Transverse colon (tissue), 4 donors: ENCODE measurements at regions not wholly inside any gene's neighbourhood (a gene's known extent, or its start where the extent isn't known, plus 50 kb on each side); places are given as distances from the start of the nearest gene placed in this dataset.

Source experiments
- DNase-seq: peaks from one replicate; pipeline ENCODE4 v3.0.0-alpha.2; 2019
- H3K27ac ChIP-seq, 4 donors: fragments of 200-600 bp; sonication (generic); 2 replicates each; pipeline ENCODE4 v1.5.1; 2016 to 2018; ENCODE audit warnings: inconsistent platforms in 4 of 4
- H3K27me3 ChIP-seq: fragments of 200-600 bp; sonication (generic); 2 replicates; pipeline ENCODE4 v1.5.1; 2017; ENCODE audit warnings: inconsistent platforms
- H3K36me3 ChIP-seq, 4 donors: fragments of 200-600 bp; sonication (generic); 2 replicates each; pipeline ENCODE4 v1.5.1; 2017 to 2019; ENCODE audit warnings: inconsistent platforms in 4 of 4
- H3K4me1 ChIP-seq, 4 donors: fragments of 200-600 bp; sonication (generic); 2 replicates each; pipeline ENCODE4 v1.5.1; 2017 to 2020; ENCODE audit warnings: inconsistent platforms in 4 of 4
- H3K4me3 ChIP-seq, 4 donors: fragments of 200-600 bp; sonication (generic); 1 replicate in 1 of 4; 2 replicates in 3 of 4; pipeline versions ENCODE4 v1.5.1 to v1.6.1; 2017 to 2019; ENCODE audit warnings: inconsistent platforms in 4 of 4
- H3K9me3 ChIP-seq, 2 donors: fragments of 200-600 bp; sonication (generic); 2 replicates each; pipeline ENCODE4 v1.5.1; 2017 to 2019; ENCODE audit warnings: inconsistent platforms in 2 of 2
- EP300 ChIP-seq: sonication (generic); formaldehyde crosslinking; IDR thresholded peaks from one replicate; pipeline ENCODE4 v1.6.1; 2017; ENCODE audit warnings: antibody characterized with exemption, low read depth
- POLR2A ChIP-seq: fragments of 450-650 bp; IDR thresholded peaks from one replicate; pipeline ENCODE4 v1.6.1; 2016; ENCODE audit warnings: antibody characterized with exemption, mild to moderate bottlenecking, moderate library complexity
- POLR2AphosphoS5 ChIP-seq, 3 donors: sonication (generic); formaldehyde crosslinking; IDR thresholded peaks; one replicate each; pipeline ENCODE4 v1.6.1; 2016; ENCODE audit warnings: antibody characterized with exemption in 3 of 3
- WGBS, 2 donors: methylation state at CpG; one replicate each; pipeline ENCODE4 v1.1.5; 2018; ENCODE audit warnings: low coverage in 1 of 2; 5-methylcytosine and 5-hydroxymethylcytosine counted together
- in situ Hi-C, 4 donors: fragments of 200-750 bp; cut with MboI; loops; one replicate each; pipeline versions ENCODE4 v1.15.0 to v1.15.1; 2017; ENCODE audit warnings: low sequenced_read_pairs in 3 of 4, low pct_ligation_motif_present in 1 of 4, low pct_unique_long_range_greater_than_20kb in 1 of 4
- intact Hi-C: fragments of 100-400 bp; cut with DNase I; formaldehyde crosslinking; loops from one replicate; pipeline ENCODE4 v1.15.1; 2023; ENCODE audit warnings: low total_unique reads
- TF ChIP-seq, protein P1 (sequence below), 5 experiments: fragments of 200-600 bp in 3 of 5; fragments of 450-650 bp in 2 of 5; sonication (generic) in 3 of 5; IDR thresholded peaks; 1 replicate in 2 of 5; 2 replicates in 3 of 5; pipeline ENCODE4 v1.5.1; 2016 to 2017; ENCODE audit warnings: antibody characterized with exemption in 5 of 5, inconsistent platforms in 3 of 5, mild to moderate bottlenecking in 2 of 5, moderate library complexity in 1 of 5

DNA sequence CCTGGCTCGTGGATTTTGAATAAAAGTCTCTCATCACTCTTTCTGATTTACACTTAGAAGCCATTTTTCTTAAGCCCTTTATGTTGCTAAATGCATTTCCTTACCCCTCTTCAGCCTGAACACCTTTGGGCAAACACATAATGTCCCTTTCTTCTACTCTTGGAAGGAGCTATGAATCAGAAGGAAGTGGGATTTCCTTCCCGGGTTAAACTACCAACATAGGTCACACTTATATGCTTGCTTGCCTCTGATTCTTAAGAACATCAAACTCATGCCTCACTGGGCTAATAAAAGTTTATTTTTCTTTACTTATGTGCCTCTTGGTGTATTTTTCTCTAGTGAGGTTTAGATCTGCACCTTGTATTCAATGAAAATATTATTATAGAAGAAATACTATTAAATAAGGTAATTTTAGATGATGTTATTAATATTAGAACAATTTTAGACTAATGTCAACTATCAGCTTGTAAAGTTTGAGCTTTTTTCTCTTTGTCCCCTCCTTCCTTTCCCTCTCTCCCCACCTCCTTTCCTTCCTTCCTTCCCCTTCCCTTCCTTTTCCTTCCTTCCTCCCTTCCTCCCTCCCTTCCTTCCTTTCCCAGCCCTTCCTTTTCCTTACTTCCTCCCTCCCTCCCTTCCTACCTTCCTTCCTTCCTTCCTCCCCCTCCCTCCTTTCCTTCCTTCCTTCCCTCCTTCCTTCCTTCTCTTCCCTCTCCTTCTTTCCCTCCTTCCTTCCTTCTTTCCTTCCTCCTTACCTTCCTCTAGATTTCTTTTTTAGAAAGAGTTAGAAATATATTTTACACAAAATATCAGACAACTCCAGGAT lies 66.5 kb upstream of the KCNJ6 start:
- in situ Hi-C loops = no loop called here
- WGBS, 2 donors = 40 to 46% methylated on average over 1 to 2 of the region's 2 CpGs
- peaks cover 0 to 3% (median 0%) of the 10 kb centered on the region in 4 donors for H3K4me1 ChIP-seq
- no peaks in the 10 kb centered on the region for H3K36me3 ChIP-seq
- peaks cover 73% of the 10 kb centered on the region for H3K27me3 ChIP-seq
- no peak overlapping the region for H3K4me3 ChIP-seq
- no peaks in the 10 kb centered on the region for H3K9me3 ChIP-seq
- no peak overlapping the region for H3K27ac ChIP-seq
- no peak for DNase-seq
- TF ChIP-seq POLR2AphosphoS5 (IDR thresholded peaks at IDR 0.05) = no peak
- TF ChIP-seq EP300 = no peak
- intact Hi-C loops = no loop called here

DNA sequence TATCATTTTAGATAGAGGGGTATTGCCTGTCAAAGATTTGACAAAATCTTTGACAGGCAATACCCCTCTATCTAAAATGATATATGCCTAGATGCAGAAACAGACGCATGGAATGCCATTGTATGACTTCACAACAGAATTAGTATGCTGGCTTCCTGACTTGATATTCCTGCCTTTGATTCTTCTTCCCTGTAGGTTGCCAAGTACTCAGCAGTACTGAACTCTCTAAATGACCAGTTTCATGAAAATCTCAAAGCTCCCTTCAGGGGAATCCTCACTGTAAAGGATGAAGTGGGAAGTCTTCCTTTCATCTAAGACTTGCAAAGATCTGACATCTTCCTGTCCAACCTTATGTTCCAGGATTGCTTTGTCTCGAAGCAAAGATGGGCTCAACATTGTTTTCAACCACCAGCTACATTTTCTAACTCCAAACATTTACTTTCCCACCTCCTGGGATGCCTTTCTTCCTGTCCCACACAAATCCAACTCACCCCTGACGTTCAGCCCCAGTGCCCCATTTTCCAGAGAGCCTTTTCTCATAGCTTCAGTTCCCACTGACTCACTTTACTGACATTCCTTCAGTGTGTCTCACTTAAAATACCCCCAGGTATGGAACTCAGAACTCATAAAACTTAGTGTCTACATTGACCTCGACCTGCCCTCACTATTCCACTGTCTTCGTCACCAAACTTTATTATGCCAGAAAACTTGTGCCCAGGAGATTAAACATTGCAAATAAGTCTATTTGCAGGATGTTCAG lies 67.3 kb upstream of the KCNJ6 start:
- no peak for DNase-seq
- no peaks in the 10 kb centered on the region for H3K9me3 ChIP-seq
- WGBS, 2 donors = 45 to 46% methylated on average over 5 of the region's 5 CpGs
- H3K4me3 ChIP-seq = no peak overlapping the region
- intact Hi-C loops = no loop called here
- TF ChIP-seq, protein P1, sequence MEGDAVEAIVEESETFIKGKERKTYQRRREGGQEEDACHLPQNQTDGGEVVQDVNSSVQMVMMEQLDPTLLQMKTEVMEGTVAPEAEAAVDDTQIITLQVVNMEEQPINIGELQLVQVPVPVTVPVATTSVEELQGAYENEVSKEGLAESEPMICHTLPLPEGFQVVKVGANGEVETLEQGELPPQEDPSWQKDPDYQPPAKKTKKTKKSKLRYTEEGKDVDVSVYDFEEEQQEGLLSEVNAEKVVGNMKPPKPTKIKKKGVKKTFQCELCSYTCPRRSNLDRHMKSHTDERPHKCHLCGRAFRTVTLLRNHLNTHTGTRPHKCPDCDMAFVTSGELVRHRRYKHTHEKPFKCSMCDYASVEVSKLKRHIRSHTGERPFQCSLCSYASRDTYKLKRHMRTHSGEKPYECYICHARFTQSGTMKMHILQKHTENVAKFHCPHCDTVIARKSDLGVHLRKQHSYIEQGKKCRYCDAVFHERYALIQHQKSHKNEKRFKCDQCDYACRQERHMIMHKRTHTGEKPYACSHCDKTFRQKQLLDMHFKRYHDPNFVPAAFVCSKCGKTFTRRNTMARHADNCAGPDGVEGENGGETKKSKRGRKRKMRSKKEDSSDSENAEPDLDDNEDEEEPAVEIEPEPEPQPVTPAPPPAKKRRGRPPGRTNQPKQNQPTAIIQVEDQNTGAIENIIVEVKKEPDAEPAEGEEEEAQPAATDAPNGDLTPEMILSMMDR (IDR thresholded peaks at IDR 0.05) = no peak
- TF ChIP-seq POLR2AphosphoS5 (IDR thresholded peaks at IDR 0.05) (no peak), POLR2A (no peak), EP300 (no peak)
- in situ Hi-C loops = no loop called here
- peaks cover 71% of the 10 kb centered on the region for H3K27me3 ChIP-seq
- H3K36me3 ChIP-seq = no peaks in the 10 kb centered on the region
- H3K4me1 ChIP-seq = peaks cover 0 to 3% (median 0%) of the 10 kb centered on the region in 4 donors
- H3K27ac ChIP-seq = no peak overlapping the region

DNA sequence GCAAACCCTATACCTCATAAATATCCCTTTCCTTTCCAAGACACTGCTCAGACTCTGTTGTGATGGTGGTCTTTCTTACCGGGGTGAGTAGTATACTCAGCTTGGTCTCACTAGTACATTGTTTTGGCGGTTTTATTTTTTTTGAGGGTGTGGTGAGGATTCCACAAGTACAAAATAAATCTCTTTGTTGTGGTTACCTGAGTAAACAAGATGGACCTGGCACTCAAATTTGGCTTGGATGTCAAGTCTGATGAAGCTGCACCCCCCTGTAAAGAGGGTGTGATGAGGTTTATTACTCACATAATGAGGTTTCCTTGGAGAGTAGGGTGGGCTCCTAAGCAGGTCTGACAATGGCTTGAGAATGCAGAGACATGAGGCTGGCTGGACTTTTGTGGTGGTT lies 68.2 kb upstream of the KCNJ6 start:
- no peak overlapping the region for H3K27ac ChIP-seq
- 47 to 52% methylated on average over 2 of the region's 2 CpGs for WGBS, 2 donors
- in situ Hi-C loops (no loop called here), intact Hi-C loops (no loop called here)
- H3K36me3 ChIP-seq = no peaks in the 10 kb centered on the region
- peaks cover 0 to 3% (median 0%) of the 10 kb centered on the region in 4 donors for H3K4me1 ChIP-seq
- H3K4me3 ChIP-seq = no peak overlapping the region
- DNase-seq = no peak
- H3K9me3 ChIP-seq = no peaks in the 10 kb centered on the region
- TF ChIP-seq EP300 = no peak
- no peak for TF ChIP-seq POLR2AphosphoS5 (IDR thresholded peaks at IDR 0.05)
- TF ChIP-seq, protein P1 (IDR thresholded peaks at IDR 0.05) = no peak
- TF ChIP-seq POLR2A = no peak
- H3K27me3 ChIP-seq = peaks cover 71% of the 10 kb centered on the region

DNA sequence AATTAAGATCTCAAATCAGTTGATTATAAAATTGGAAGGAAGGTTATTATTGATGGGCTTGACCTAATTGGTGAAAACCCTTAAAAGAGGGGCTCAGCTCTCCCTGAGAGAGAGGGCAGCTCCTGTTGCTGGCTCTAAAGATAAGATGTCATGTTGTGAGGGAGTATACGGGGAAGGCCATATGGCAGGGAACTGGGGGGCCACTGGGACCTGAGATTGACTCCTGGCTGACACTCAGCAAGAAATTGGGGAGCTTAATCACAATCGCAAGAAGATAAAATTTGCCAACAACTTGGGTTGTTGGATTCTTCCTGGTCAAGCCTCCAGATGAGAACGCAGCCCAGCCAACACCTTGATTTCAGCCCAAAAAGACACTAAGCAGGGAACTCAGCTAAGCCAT lies 69.7 kb upstream of the KCNJ6 start:
- TF ChIP-seq EP300 (no peak), POLR2A (no peak), POLR2AphosphoS5 (IDR thresholded peaks at IDR 0.05) (no peak)
- TF ChIP-seq, protein P1 (IDR thresholded peaks at IDR 0.05) = no peak
- Histone ChIP-seq H3K4me3 (no peak overlapping the region), H3K27ac (no peak overlapping the region), H3K27me3 (peaks cover 75% of the 10 kb centered on the region), H3K9me3 (no peaks in the 10 kb centered on the region), H3K4me1 (peaks cover 0 to 3% (median 0%) of the 10 kb centered on the region in 4 donors), H3K36me3 (no peaks in the 10 kb centered on the region)
- in situ Hi-C loops = no loop called here
- 50 to 69% methylated on average over 1 to 3 of the region's 3 CpGs for WGBS, 2 donors
- no peak for DNase-seq
- intact Hi-C loops = no loop called here
